Stimulated activated CD4-positive, alpha-beta T cell treated with anti-CD3 and anti-CD28 coated beads, TNF-alpha, amount 100 ng/mL, for 4 hours (primary cell): ENCODE measurements at regions not wholly inside any gene's neighbourhood (a gene's known extent, or its start where the extent isn't known, plus 50 kb on each side); places are given as distances from the start of the nearest gene placed in this dataset.
"Not testable (repeated sequence)": the region's sequence is repeated elsewhere in the genome, so short reads cannot be mapped to it uniquely, and the experiment has no call there.

Experiments used
- DNase-seq, 3 experiments: peaks; one replicate each; pipeline ENCODE4 v3.0.0-alpha.2; 2020; ENCODE audit warnings: low read depth in 3 of 3

DNA sequence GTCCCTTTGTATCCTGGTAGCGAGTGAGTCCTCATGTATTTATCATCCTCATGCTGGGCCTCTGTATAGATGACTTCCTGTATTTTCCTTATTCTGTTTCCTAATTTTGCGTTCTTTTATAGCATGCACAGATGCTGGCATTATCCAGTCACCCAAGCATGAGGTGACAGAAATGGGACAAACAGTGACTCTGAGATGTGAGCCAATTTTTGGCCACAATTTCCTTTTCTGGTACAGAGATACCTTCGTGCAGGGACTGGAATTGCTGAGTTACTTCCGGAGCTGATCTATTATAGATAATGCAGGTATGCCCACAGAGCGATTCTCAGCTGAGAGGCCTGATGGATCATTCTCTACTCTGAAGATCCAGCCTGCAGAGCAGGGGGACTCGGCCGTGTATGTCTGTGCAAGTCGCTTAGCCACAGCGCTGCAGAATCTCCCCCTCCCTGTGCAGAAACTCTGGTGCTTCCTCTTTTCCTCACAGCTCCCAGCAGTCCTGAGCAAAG is 183.1 kb upstream of the PRSS58 start:
- DNase-seq = no peak

DNA sequence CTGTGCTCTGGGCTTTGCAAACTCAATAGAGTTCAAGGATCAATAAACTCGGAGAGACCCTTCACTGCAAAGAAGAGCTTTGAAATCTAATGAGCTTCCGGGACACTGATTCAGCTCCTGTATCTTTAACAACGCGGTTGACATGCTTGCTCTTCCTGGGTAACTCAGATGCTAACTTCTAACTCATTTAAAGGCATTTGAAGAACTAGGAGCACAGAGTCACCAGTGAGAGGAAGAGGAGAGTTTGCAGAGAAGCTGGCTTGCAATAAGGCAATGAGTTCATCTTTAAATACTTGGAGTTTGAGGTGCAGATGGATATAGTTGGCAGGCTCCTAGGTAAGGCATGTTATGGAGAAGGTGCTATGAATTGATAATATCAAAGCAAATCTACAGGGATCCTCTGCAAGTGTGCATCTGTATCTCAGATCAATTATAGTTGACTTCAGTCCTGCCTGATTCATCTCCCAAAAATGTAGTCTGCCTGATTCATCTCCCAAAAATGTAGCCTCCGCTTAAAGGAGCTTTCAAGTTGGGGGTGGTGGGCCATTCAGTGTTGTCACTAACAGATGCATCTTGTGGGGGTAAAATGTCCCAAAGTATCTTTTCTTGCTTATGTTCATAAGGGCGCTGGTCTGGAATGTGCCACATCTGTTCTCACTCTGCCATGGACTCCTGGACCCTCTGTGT is 182.5 kb upstream of the PRSS58 start:
- no peak for DNase-seq

DNA sequence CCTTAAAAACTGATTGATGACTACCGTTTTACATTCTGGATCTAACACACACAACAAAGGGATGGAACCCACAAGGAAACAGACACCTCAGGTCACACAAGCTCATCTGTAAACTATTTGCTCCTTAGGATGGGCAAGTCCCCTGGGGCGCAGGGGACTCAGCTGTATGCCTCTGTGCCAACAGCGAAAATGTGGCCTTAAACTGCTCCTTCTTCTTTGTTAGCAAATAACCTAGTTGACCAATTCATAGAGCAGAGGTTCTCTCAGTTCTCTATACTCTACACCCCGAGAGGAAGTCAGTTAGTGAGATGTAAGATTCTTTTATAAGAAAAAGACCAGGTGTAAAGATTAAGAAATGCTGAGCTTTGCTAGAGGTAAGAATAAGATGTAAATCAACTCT is 181.9 kb upstream of the PRSS58 start:
- DNase-seq = no peak

DNA sequence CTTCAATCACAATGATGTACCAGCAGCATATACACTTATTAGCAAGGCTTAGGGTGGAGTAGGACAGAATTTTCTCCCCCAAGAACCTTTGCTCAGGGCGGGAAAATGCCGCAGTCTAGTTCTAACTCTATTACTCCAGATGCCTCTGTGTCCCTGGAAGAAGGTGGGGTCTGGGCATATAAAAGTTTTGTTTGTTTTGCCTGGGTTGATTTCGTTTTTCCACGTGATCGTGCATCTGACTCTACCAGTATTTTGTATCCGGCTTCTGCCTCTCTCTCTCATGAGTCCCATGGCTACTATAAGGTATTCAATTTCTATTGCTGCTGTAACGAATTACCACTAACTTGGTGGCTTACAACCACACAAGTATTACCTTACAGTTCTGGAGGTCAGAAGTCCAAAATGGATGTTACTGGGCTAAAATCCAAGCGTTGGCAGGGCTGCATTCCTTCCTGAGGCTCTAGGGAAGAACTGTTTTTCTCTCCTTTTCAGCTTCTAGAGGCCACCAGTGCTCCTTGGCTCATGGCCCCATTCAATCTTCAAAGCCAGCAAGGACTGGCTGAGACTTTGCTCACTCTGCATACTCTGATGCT is 181.2 kb upstream of the PRSS58 start:
- no peak for DNase-seq

DNA sequence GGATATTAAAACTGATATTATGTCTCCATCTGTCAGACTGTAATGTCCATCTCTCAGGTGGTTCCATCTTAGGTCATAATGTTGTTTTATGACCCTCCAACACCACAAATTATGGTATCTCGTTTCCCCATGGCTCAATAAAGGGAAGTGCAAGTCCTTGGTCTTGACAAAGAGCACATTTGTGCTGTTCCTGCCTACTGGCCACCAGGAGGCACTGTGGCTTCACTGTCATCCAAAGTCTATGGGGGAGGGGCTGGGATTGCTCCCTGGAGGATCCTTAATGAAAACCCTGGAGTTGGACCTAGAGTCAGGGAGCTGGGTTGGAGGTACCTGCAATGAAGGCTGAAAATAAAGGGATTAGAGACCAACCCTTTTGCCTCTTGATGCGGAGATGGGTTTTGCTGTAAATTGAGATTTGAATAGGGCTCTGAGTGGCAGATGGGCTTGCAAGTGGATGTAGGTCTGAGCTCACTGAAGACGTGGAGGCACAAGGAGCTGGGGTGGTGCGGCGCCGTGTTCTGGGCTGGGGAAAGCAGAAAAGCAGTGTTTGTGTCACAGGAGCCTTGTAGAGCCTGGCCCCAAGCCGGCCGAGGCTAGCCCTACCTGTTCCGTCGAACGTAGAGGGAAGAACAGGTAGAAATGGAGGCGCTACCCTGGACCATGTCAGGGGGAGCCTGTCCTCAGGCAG is 180.5 kb upstream of the PRSS58 start:
- no peak for DNase-seq

DNA sequence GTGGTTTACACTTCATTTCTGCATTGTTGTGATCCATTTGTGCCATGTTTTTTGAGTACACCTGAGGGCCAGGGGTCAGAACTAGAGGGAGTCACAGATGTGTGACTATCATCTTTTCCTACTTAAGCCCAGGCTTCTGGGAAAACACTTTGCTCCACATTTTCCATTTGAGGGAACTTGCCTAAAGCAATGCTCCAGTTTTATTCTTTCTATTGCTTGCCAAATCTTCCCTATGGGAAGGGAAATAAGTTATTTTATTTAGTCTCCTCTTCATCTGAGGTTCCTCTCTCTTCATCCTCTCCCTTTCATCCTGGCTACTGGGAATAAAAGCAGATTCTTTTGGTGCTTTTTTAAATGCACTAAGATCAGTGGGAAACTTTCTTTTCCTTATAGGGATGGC is 179.9 kb upstream of the PRSS58 start:
- DNase-seq = no peak

DNA sequence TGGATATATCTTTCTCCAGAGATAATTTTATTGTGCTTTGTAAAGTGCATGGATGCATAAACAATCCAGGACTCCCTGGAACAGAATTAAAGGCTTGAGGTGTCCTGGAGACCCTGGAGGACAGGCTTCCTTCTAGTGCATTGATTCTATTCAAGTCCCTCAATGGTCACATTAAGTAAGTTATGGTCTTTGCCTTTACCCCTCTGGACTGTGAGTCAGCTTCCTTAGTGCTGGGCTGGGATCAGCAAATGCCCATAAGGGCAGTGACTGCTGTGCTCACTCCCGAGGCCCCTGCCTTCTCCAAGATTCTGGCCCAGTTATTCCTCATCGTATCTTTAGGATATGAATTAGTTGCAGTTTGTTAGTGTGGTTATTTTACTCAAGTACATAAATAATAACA is 178.7 kb upstream of the PRSS58 start:
- DNase-seq = no peak

DNA sequence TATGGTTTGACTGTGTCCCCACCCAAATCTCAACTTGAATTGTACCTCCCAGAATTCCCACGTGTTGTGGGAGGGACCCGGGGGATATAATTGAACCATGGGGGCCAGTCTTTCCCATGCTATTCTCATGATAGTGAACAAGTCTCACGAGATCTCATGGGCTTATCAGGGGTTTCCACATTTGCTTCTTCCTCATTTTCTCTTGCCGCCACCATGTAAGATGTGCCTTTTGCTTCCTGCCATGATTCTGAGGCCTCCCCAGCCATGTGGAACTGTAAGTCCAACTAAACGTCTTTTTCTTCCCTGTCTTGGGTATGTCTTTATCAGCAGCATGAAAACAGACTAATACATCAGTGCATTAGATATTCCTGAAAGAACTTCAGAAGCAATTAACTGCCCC is 177.7 kb upstream of the PRSS58 start:
- not testable (repeated sequence) for DNase-seq

DNA sequence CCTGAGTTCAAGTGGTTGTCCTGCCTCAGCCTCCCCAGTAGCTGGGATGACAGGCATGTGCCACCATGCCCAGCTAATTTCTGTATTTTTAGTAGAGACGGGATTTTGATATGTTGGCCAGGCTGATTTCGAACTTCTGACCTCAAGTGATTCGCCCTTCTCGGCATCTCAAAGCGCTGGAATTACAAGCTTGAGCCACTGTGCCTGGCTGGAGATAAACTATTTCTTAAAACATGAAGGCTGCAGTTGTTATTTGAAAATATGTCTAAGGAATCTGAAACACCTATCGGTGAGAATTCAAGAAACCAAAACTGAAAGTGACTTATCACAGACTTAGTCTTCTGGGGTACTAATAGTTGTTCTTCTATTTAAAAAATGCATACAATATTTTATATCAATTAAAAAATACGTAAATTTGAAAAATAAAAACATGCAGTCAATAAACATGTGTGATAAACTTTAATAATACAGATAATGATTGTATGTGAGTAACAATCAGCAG is 176.9 kb upstream of the PRSS58 start:
- DNase-seq = no peak

DNA sequence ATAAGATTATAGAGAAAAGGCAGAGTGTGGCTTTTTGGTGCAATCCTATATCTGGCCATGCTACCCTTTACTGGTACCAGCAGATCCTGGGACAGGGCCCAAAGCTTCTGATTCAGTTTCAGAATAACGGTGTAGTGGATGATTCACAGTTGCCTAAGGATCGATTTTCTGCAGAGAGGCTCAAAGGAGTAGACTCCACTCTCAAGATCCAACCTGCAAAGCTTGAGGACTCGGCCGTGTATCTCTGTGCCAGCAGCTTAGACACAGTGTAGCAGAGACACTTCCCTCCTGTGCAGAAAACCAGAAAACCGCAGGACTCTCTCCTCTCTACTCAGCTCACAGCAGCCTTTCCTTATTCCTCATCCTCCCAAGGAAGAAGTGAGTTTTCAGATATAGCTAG is 176.3 kb upstream of the PRSS58 start:
- not testable (repeated sequence) for DNase-seq

DNA sequence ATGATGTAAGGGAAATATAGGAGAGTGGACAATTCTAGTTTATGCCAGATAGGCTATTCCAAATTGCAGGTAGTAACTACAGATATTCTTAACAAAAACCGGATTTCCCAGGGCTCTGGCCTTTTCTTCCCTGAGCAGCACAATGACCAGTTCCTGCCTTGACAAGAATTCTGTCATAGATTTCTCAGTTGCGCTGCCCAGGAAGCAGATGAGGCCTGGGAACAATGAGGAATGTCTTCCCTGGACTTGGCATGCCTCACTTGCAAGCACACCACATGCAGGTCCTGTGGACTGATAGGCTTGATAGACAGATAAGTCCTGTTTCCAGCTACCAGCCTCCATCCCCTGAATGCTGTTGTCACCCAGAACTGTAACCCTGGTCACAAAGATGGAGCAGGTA is 174.5 kb upstream of the PRSS58 start:
- no peak for DNase-seq

DNA sequence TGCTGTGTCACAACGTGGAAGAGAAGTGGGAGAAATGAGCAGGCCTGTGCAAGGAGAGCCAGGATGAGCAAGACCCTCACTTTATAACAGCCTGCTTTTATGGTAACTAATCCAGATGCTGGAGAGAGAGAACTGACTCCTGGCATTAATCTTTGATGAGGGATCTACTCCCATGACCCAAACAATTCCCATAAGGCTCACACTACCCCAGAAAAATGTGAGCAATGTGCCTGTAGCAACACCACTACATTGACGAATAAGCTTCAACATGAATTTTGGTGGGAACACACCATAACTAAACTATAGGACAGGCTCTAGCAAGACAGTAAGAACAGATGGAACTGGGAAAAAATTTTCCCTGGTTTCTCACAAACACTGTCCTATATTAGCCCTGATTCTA is 173.6 kb upstream of the PRSS58 start:
- no peak for DNase-seq

DNA sequence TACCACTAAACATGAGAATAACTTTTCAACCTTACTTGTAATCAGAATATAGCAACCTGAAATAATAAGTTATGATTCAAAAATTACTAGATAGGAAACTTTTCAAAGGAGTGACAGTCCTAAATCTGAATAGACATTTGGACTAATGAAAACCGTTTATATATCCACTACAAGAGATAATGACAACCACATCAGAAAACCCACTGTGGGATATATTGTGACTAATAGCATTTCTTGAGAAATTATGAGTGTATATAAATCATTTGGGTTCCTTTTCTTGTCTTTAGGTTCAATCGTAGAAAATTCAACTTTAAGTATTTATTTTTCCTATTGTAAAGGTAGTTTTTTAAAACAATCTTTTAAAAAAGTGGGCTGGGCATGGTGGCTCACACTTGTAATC is 170.2 kb upstream of the PRSS58 start:
- no peak for DNase-seq

DNA sequence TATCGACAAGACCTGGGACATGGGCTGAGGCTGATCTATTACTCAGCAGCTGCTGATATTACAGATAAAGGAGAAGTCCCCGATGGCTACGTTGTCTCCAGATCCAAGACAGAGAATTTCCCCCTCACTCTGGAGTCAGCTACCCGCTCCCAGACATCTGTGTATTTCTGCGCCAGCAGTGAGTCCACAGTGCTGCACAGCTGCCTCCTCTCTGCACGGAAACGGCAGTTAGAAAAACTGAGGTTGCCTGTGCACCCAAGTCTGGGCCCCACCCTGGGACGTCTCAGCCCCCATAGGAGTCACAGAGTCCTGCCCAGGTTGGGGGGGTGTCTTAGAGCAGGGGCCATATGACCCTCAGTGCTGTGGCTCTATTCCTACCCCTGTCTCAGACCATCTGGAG is 167.4 kb upstream of the PRSS58 start:
- no peak for DNase-seq

DNA sequence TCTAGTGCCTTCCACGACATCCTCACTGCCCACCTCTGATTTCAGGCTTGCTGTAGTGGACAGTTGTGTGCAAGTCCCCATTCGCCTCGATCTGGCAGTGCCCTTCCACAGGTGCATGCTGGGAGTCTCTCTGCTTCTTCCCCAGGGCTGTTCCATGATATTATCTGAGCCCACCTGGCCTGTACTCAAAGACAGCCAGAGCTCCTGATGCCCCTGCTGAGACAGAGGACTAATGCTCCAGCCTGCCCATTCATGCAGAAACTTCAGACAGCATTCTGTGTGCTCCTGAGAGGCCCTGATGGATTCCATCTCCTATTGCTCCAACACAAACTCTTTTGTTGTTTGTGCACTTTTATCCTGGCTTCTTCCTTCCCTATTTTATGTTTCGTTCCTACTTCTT is 164.8 kb upstream of the PRSS58 start:
- no peak for DNase-seq

DNA sequence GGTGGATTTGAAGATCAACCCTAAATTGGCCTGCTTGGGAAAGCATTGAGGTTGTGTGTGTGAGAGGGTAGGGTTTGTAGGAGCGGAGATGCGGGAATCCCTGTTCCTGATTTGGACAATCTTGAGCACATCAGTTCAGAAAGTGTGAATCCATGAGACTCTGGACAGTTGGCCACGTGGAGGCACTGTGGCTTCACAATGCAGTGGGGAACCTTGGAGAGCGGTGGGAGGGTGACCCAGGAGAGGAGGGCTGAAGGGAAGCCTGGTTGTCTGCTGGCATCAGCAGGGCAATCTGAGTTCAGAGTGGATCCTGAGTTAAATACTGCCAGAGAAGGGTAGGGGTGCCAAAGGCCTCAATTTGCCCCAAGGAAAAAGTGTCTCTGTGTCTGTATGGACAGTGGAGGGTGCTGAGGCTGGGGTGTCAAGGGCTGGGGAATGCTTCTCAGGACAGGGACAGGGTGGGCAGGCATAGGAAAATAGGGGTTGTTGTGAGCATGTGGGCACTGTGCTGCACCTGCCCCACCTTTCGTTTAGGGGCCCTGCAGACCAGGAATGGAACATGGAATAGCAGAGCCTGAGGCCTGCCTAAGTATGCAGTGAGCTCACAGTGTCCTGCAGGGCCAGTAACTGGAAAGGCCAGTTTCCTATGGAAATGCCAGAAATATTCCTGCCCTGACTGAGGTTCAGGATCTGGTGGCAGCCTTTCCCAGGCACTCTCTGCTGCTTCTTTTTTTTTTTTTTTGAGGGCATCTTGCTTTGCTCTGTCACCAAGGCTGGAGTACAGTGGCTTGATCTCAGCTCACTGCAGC is 162.9 kb upstream of the PRSS58 start:
- DNase-seq = no peak

DNA sequence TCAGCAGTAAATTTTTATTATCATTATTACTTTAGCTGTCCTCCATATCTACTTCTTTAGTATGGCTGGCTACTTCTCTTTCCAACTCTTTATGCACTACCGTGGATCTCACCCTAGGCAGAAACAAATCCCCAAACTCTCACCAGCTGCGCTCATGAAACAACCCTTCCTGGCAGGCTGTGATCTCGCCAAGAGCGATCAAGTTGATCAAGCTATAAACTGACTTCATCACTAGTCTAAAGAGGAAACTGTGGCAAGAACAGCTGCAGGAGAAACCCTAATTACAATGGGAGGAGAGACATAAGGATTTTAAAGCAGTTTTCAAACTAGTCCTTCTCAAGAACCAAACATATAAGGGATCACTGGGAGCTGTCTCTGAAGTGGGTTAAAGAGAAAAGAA is 160.5 kb upstream of the PRSS58 start:
- no peak for DNase-seq

DNA sequence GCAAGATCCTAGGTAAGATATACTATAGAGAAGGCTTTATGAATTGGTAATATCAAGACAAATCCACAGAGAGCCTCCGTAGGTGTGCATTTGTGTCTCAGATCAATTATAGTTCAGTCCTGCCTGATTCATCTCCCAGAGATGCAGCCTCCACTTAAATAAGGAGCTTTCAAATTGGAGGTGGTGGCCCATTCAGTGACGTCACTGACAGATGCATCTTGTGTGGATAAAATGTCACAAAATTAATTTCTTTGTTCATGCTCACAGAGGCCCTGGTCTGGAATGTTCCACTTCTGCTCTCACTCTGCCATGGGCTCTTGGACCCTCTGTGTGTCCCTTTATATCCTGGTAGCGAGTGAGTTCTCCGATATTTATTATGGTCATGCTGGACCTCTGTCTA is 157.1 kb upstream of the PRSS58 start:
- no peak for DNase-seq

DNA sequence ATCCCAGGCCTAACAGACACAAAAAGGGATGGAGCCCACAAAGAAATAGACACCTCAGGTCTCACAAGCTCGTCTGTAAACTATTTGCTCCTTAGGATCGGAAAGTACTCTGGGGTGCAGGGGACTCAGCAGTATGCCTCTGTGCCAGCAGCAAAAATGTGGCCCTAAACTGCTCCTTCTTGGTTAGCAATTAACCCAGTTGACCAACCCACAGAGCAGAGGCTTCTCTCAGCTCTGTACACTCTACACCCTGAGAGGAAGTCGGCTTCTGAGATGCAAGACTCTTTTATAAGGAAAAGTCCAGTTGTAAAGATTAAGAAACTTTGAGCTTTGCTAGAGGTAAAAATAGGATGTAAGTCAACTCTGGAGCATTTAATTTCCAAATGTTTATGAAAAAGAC is 156.3 kb upstream of the PRSS58 start:
- DNase-seq = no peak

DNA sequence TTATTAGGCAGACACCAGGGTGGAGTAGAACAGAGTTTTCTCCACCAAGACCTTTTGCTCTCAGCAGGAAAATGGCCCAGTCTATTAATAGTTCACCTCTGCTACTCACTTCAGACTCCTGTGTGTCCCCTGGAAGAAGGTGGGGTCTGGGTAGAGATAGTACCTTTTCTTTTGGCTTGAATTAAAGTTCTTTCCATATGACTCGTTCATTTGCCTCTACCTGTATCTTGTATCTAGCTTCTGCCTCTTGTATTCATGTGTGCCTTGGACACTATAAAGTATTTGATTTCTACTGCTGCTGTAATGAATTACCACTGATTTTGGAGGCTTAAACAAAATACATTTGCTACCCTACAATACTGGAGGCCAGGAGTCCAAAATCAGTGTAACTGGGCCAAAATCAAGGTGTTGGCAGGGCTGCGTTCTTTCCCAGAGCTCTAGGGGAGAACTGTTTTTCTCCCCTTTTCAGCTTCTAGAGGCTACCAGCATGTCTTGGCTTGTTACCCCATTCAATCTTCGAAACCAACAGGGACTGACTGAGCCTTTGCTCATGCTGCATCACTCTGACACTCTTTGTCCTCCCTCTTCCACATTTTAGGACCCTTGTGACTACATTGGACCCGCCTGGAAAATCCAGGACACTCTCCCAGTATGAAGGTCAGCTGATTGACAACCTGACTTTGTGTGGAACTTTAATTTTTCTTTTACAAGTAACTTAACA is 155.6 kb upstream of the PRSS58 start:
- DNase-seq = no peak

DNA sequence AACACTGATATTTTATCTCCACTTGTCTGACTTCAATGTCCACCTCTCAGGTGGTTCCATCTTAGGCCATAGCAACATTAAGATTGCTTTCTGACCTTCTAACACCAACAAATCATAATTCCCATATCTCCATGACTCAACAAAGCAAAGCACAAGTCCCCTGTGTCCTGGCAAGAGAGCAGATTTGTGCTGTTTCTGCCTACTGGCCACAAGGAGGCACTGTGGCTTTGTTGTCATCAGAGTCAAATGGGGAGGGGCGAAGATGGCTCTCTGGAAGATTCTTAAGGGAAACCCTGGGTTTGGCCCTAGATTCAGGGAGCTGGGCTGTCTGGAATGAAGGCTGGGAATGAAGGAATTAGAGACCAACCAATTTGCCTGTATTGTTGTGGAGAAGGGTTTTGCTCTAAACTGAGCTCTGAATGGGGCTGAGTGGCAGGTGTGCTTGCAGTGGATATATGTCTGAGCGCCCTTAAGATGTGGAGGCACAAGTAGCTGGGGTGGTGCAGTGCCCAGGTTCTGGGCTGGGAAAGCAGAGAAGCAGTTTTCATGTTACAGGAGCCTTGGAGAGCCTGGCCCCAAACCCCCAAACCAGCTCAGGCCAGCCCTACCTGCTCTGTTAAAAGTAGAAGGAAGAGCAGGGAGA is 154.8 kb upstream of the PRSS58 start:
- peak in 1 of 3 experiments; percentile 6 for DNase-seq
